HG03439 (cell line): ENCODE measurements at regions not wholly inside any gene's neighbourhood (a gene's known extent, or its start where the extent isn't known, plus 50 kb on each side); places are given as distances from the start of the nearest gene placed in this dataset.
A peak's percentile ranks its signal among the peaks of the same experiment; 100 is the strongest.
"Not testable (repeated sequence)": the region's sequence is repeated elsewhere in the genome, so short reads cannot be mapped to it uniquely, and the experiment has no call there.

Source experiments
- ATAC-seq: cut with Tn5 transposase; IDR thresholded peaks from one replicate; pipeline ENCODE4 v1.9.1; 2021; ENCODE audit warnings: mild to moderate bottlenecking, moderate library complexity; ENCODE audit not compliant: unreplicated experiment

GRCh38 chr22:46026899-46027210 lies 49.9 kb upstream of the WNT7B start:
- ATAC-seq = no peak

GRCh38 chr22:46027211-46028105 lies 50.5 kb upstream of the WNT7B start:
- no peak for ATAC-seq

- no peak for ATAC-seq
Observed at GRCh38 chr22:46028106-46028991, 51.4 kb upstream of the WNT7B start.

- ATAC-seq = no peak
Observed at GRCh38 chr22:46029036-46029435, 52.1 kb upstream of the WNT7B start.

- no peak for ATAC-seq
Observed at GRCh38 chr22:46029574-46030200, 52.7 kb upstream of the WNT7B start.

- ATAC-seq = no peak
Observed at GRCh38 chr22:46030231-46030880, 53.4 kb upstream of the WNT7B start.

- no peak for ATAC-seq
Observed at GRCh38 chr22:46031066-46031465, 54.1 kb upstream of the WNT7B start.

GRCh38 chr22:46031557-46031956 lies 54.6 kb upstream of the WNT7B start:
- ATAC-seq = no peak

GRCh38 chr22:46031965-46032851 lies 55.2 kb upstream of the WNT7B start:
- no peak for ATAC-seq

- no peak for ATAC-seq
Observed at GRCh38 chr22:46033256-46034200, 56.6 kb upstream of the WNT7B start.

GRCh38 chr22:46034480-46034879 lies 57.5 kb upstream of the WNT7B start:
- ATAC-seq = not testable (repeated sequence)

- no peak for ATAC-seq
Observed at GRCh38 chr22:46035380-46035741, 58.4 kb upstream of the WNT7B start.

GRCh38 chr22:46035742-46036557 lies 59.0 kb upstream of the WNT7B start:
- peak; percentile 96 for ATAC-seq

GRCh38 chr22:46036558-46037408 lies 59.8 kb upstream of the WNT7B start:
- ATAC-seq = no peak

GRCh38 chr22:46038174-46038487 lies 61.2 kb upstream of the WNT7B start:
- ATAC-seq = no peak

GRCh38 chr22:46038516-46039430 lies 61.8 kb upstream of the WNT7B start:
- no peak for ATAC-seq
